ENCODE measurements at regions not wholly inside any gene's neighbourhood (a gene's known extent, or its start where the extent isn't known, plus 50 kb on each side); places are given as distances from the start of the nearest gene placed in this dataset.
"Not testable (repeated sequence)": the region's sequence is repeated elsewhere in the genome, so short reads cannot be mapped to it uniquely, and the experiment has no call there.

DNA sequence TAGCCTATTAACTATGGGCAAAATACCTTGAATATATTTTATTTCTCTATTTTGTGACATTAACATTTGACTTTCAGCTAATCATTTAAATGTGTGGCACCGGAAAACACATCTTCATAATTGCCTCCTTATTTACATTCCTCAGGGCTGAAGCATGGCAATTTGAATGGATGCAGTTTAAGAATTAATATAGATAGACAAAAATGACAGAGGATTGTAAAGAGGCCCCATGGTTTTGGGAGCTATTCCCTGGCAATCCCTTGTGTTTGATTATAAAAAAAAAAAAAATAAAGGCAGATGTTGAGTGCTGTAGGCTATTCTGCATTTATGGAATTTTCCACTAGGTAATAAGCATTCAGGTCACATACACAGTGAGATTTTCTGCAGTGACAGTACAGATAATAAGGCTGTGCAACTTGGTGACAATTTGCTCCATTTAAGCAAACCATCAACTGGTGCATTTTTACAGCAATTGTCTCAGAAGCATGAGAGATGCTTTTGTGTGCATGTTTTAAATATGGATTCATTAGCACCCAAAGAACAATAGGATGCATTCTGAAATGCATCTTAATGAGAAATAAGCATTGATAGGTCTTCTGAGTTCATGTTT, 123.2 kb upstream of the SLC38A4 start:
- no peak for DNase-seq

DNA sequence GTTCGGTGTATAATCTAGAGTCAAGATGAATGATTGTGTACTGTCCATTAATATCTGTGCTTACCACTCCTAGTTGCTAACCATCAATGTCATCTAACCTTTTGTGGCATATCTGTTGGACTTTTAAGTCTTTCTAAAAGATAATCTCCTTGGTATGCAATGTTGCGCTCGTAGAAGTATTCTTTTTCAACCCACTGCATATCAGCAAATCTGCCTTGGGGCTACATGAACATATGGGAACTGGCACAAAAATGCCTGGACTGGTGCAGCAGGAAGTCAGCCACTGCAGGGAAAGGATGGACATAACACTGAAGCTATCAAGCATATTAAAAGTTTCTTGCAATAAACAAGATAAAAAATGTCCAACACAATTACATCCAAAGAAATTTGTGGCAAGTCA, 124.3 kb upstream of the SLC38A4 start:
- DNase-seq: no peak

DNA sequence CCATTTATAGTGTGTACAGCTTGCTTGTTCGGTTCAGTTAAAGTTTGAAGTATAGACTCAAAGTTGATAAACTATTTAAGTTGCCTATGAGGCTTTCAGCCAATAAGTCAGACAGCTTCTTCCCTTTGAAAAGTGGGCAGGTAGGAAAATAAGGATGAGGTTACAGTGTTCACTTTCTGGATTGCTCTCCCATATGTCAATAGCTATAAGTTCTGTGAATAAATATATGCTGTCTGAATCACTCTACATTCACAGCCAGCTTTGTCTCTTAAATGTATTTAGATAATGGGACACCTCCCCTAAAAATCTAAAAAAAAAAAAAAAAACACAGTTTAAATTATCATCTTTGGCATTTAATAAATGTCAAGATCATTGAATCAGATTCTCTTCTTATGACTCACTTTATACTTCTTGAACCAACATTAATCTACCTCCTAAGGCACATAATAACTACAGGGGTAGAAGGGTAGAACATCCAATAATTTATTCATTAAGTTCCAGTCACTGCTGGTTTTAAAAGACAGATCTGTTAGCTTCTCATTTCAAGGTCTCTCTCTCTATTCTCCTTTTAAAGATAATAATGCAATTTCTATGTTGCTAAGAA, 126.4 kb upstream of the PCED1B start:
- no peak for DNase-seq

DNA sequence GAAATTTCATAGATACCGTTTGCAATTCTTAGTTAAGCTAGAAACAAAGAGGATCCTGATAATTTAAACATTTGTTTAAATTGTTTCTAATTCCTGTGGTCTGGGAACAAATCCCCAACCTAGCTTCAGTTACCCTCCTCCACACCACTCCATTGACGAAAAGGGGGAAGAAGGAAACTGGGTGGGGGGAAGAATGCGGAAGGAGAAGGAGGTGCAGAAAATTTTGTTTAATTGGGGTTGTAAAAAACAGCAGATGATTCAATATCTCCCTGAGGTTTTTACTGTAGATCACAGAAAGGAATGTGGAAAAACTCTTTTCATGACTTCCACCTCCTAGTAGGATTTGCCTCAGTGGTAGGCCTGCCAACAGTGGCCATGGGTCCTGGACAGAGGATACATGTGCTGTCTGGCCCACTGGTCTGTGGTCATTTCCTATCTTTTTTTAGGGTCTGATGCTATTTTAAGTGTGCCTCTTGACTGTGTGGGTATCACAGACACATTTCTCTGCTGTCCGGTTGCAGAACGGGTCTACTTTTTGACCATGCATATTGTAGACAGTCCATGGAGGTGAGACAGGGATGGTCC, 122.9 kb upstream of the PCED1B start:
- peak; percentile 84 for DNase-seq

DNA sequence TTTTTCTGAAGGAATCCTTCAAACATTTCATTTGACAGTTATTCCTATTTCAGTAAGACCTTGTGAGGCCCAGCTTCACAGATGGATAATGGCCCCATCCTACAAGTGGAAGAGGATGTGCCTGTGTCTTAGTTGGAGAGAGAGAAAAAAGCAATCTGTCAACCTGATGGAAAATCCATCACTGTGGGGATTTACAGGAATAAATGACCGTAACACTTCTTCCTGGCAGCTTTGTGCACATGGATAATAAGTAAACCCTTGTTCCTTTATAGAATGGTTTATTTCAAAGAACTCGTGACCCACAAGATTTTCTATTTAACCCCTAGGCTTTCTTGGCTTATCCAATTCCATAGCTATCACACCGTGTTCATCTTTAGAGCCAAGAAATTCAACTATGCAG, 121.4 kb upstream of the PCED1B start:
- no peak for DNase-seq

DNA sequence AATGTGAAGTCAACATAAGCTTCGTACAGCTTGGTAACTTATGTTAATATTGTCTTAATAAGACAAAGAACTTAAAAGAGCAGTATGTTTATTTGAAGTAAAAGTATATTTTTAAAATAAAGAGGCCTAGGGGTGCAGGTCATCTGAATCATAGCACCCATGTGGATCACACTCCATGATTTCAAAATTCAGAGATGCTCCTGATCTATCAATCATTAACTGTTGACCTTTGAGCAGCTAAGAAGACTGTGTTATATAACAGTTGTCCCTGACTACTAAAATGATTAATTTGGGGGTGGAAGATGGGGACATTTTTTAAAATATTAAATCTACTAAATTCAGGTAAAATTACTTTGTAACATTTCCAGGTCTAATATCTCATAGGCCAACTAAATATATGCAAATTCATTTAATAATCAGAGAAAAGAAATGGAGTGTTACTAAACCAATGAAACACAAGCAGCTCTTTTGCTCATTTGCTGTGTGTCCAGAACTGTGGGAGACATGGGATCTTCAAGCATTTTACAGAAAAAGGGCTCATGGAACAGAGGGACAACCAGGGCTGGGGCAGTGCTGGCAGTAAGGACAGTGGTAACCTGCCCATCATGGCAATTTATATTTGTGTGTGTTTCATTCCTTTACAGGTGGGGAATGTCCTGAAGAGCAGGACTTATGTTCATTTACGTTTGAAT, 120.7 kb upstream of the PCED1B start:
- DNase-seq: no peak

DNA sequence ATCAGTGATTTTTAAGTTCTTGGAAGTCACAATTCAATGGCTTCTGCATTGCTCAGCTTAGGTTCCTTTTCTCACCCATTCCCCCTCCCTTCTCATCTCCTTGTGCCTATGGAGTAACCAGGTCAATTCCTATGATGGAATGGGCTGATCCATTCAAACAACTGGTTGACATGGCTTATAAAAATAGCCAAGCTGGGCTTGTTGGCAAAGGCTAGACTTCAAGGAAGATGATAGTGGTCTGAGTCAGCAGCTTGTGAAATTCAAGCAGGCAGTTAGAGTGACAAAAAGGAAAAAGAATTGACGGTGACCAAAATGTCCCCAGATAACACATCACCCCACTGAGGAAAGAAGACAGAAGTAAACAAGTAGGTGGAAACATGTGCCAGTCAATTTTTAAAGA, 119.9 kb upstream of the PCED1B start:
- DNase-seq: peak; percentile 81

DNA sequence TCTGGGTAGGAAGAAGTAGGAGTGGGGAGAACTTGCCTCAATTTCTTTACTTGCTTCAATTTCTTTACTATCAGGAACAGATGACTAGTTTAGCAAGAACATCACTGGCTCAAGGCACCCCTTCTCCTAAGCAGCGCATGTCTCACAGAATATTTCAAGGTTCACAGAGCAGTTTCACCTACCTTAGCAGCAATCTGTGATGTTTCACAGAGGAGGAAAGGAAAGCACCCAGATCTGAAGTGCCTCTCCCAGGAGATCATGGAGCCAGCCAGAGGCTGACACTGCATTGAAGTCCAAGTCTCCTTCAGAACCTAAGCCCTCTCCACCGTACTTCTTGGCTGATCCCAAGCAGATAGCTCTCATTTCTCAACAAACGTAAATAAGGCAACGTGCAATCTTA, 118.7 kb upstream of the PCED1B start:
- no peak for DNase-seq

DNA sequence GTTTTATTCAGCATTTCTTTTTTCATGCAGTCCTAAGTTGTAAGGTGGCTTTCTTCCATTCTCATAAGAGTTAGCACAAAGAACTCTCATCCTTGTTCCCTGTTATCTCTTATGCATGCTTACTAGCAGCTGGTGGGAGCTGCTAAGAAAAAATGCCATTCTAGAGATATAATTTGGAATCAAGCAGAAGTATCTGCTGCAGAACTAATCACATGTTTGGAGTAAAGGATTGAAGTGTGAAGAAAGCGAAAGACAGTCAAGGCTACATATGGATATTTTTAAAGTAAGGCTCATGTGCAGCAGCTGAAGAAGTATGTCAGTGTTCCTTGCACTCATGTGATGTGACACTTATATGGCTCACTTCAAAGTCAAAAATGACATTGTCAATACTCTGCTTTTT, 116.2 kb upstream of the PCED1B start:
- no peak for DNase-seq

DNA sequence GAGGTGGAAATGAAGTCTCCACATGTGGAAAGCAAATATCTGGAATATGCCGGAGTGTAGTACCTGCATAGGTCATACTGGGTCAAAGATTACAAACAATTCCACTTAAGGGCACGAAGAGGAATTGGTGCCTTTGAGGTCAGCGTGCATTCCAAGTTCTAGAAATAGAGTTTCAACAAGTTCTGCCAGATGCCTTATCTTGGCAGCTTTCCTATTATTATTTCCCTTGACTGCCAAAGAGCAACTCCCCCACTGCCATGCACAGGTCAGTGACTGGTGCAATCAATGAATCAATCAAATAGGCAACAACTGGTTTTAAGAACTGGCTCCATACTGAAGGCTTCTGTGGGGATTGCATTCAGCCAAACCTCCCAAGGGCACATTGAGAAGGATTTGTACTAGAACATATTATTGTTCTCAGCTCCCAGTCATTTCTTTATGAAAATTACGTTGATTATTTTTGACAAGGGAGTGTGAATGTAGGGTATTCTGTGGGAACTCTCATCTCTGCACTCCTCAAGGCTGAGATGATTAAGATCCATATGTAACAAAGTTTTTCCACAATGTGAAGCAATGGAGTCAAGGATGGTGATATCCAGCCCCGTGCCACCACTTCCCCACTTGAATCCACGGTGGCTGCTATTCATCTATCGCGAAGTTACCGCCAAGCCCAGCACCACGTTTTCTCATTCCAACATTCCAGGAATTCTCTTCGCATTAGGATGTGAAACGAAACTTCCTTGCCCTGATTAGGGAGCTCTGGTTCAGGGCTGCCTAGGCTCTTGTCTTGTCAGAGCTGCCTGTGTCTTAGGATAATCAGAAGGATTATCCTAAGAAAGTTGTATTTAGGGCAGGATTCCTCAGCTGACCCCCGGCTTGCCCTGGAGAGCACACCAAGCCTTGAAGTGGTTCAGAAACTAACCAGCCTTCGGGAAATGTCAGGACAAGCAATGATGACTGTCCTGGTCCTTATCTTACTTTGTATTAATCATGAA, 115.1 kb upstream of the PCED1B start:
- peak; percentile 87 for DNase-seq

DNA sequence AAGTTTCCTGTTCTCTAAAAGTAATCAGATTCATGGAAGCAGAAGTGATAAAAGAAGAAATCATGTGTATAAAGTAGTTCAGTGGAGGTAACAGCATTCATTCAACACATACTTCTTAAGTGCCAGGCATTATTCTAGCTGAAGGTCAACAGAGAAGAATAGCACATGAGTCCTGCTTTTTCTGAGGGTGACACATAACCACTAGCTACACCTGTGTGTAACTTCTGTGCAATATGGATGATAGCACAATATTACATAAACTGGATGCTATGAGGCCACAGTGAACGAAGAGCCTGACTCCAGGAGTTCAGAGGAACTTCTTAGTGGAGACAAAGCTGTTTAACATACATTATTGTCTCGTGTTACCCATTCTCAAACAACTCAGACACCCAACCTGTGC, 114.3 kb upstream of the PCED1B start:
- DNase-seq: no peak

DNA sequence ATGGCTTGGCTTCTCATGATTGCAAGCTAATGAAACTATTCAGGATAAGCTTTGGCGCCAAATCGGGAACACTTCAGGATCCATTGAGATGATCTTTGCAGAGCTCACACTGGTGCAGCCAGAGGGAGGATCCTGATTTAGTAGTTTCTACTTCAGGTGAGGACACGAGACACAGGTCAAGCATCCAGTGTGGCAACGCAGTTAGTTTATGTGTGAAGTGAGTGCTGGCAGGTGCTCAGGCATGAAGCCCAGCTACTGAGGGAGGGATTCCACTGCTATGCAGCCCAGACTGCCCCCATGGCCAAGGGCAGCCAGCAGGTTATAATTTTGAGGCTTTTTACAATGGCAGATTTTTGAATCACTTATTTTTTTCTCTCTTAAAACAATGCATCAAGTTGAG, 113.5 kb upstream of the PCED1B start:
- DNase-seq: no peak

DNA sequence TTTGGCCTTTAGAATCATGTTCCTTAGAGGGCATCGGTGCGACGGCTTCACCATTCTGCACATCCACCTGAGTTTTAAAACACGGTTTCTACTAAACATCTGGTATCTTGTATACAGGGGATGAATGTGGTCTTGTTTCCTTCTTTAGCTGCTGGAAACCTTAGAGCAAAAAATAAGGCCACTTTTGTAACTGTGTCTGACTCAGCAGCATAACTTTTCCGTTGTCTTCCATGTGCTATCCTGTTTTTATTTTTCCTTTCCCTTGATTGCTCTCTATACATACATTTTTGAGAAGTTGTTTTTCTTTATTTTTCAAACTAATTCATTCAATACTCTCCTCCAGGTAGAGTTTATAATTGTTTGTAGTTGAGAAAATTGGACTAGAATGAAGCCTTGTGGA, 108.8 kb upstream of the PCED1B start:
- no peak for DNase-seq

DNA sequence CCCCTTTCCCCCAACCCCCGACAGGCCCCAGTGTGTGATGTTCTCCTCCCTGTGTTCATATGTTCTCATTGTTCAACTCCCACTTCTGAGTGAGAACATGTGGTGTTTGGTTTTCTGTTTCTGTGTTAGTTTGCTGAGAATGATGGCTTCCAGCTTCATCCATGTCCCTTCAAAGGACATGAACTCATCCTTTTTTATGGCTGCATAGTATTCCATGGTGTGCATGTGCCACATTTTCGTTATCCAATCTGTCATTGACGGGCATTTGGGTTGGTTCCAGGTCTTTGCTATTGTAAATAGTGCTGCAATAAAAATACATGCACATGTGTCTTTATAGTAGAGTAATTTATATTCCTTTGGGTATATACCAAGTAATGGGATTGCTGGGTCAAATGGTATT, 105.5 kb upstream of the PCED1B start:
- DNase-seq: not testable (repeated sequence)

DNA sequence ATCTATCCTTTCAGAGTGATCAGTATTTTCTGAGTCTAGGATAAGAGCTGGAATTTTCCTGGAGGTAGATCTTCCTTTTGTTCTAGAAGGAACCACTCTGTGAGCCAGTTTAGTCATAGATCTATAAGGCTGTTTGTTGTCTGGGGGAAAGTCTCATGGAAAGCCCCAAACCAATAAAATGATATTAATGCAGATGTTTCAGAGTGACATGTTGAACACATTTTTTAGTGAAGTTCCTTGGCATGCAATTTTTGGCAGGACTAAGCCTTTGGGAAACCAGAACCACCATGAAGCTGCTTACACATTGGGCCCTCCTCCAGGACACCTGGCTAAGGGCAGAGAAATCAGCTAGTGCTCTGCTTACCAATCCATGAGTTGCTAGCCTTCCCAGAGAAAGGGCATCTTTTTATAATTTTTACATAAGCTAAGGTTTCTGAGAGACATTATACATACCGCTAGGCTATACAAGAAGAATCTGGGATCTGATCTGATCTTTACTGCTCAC, 101.5 kb upstream of the PCED1B start:
- peak; percentile 16 for DNase-seq

DNA sequence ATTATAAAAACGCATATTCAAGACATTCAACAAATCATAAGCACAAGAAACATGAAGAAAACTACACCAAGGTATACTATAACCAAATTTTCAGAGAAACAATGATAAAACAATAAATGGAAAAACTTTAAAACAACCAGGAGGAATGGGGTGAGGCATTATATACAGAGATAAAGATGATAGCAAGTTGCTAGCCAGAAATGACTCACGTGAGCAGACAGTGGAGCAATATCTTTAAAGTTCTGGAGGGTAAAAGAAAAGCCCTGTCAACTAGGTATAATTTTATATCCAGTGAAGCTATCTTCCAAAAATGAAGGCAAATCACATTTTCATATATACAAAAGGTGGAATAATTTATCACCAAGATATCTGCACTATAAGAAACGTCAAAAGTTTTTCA, 97.8 kb upstream of the PCED1B start:
- no peak for DNase-seq

DNA sequence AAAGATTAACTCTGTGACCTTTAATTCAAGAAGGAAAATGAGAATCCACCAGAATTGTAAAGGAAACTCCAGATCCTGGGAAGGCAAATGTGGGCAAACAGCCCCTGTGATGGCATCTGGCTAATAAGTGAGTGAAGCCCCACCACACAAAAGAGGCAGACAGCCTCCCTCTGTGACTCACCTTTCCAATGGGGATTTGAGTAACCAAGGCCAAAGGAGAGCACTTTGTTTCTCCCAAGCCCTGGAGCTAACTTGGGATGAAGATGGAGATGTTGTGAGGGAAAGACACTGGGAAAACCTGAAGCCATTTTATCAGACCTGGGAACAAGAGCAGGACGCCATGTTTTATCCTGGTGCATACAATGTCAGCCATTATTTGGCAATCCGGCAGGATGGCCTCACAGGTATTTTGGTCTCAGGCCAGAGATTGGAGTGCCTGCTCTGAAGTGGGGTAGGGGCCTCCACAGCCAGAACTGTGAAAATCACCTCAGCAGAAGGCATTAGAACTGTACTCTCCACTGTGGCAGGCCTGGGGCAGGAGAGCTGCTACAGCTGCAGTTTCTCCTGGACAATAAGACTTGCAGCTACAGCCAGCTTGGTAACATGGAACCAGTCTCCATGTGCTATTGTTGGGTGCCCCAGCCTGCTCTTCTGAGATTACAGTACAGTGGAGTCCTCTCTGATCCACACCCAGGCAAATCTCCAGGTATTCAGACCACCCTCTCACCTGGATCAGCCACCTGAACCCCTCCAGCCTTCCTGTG, 96.6 kb upstream of the PCED1B start:
- no peak for DNase-seq

DNA sequence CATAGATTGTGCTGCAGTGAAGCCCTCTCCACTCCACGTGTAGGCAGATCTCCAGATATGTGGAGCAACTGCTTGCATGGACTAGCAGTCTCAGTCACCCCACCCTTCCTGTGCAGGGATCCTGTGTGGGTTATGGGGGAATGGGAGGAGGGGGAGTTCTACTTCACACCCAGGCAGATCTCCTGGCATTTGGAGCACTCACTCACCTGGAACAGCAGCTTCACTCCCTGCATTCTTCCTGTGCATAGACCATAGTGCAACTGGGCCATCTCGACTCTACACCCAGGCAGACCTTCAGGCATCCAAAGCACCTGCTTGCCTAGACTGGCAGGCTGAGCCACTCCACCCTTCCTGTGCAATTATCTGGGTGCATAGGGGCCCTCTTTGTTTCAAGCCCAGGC, 96.0 kb upstream of the PCED1B start:
- no peak for DNase-seq

DNA sequence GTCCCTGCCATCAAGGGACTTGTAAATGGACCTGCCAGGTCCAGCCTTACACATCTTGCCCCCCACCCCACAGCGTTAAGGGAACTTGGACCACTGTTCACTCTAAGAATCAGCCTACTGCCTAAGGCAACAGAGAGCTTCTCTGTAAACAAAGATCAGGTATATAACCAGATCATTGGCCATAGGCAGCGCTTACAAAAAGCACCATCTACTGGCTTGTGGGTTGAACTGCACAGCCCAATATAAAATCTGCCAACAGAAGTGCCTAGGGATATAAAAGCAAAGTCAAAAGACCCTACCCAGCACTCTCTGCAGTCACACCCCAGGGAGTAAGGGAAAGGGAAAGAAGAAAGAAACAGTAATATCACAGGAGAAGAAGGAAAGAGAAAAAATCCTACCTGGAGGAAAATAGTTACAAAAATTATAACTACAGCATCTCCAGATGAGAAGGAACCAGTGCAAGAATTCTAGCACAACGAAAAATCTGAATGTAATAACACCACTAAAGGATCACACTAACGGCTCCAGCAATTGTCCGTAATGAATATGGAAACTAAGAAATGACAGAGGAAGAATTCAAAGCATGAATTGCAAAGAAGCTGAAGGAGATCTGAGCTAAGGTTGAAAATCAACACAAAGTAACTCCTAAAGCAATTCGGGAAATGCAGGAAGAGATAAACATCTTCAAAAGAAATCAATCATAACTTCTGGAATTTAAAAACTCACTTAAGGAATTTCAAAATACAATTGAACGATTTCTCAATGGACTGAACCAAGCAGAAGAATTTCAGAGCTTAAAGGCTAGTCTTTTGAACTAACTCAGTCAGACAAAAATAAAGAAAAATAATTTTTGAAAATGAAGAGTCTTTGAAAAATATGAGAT, 95.2 kb upstream of the PCED1B start:
- peak; percentile 70 for DNase-seq

DNA sequence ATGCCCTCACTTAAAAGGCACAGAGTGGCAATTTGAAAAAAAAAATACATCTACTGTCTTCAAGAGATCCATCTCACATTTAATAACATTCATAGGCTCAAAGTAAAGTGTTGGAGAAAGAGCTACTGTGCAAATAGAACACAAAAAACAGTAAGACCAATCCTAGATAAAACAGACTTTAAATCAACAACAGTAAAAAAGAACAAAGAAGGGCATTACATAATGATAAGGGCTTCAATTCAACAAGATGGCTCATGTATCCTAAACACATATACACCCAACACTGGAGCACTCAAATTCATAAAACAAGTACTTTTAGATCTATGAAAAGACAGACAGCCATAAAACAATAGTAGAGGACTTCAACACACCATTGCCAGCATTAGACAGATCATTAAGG, 93.6 kb upstream of the PCED1B start:
- no peak for DNase-seq

DNA sequence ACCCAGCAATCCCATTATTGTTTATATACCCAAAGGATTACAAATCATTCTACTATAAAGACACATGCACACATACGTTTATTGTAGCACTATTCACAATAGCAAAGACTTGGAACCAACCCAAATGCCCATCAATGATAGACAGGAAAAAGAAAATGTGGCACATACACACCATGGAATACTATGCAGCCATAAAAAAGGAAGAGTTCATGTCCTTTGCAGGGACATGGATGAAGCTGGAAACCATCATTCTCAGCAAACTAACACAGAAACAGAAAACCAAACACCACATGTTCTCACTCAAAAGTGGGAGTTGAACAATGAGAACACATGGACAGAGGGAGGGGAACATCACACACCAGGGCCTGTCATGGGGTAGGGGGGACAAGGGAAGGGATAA, 91.3 kb upstream of the PCED1B start:
- not testable (repeated sequence) for DNase-seq

All from fibroblast of skin of abdomen (primary cell).